ENCODE measurements at regions not wholly inside any gene's neighbourhood (a gene's known extent, or its start where the extent isn't known, plus 50 kb on each side); places are given as distances from the start of the nearest gene placed in this dataset.

DNA sequence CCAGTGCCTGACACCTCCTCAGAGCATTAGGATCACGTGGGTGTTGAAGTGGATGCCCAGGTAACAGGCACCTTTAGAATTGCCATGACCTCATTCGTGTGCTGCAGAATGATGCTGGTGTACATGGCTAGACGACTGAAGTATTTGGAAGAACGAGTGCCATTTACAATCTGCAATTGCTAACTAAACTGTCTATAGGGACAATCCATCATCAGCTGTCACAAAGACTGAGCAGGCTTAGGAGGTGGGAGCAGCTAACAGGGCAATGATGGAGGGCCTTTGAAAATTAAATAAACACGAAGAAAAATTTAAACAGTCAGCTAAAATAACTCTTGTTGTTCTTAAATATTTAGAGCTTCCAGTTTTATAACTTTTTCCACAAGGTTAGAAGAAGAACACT is 375.8 kb downstream of the GADD45G start:
- Mint-ChIP-seq H3K4me1 (peaks cover 6% of the 10 kb centered on the region; the same call in 1 of the 3 replicates), H3K9me3 (no peaks in the 10 kb centered on the region), H3K27me3 (ENCODE audit: insufficient read depth, low read depth, poor library complexity) (no peaks in the 10 kb centered on the region), H3K36me3 (ENCODE audit: low read depth) (no peaks in the 10 kb centered on the region), H3K27ac (no peak overlapping the region), H3K4me3 (no peak overlapping the region)
- Histone ChIP-seq H2AFZ (no peak overlapping the region), H3K9me2 (ENCODE audit: insufficient read depth) (peaks cover 10% of the 10 kb centered on the region; the same call in 1 of the 2 replicates), H3K79me2 (replicated peaks; ENCODE audit: insufficient read depth) (no peaks in the 10 kb centered on the region), H3K27ac (ENCODE audit: low read depth) (no peak overlapping the region), H3K36me3 (ENCODE audit: insufficient read depth) (no peaks in the 10 kb centered on the region), H3K4me3 (no peak overlapping the region), H3K4me1 (ENCODE audit: insufficient read depth) (no peaks in the 10 kb centered on the region), H3K4me2 (no peak overlapping the region), H3F3A (replicated peaks; ENCODE audit: low read depth) (no peaks in the 10 kb centered on the region), H3K27me3 (ENCODE audit: insufficient read depth) (no peaks in the 10 kb centered on the region), H4K20me1 (replicated peaks; ENCODE audit: insufficient read depth) (no peaks in the 10 kb centered on the region)
- DNase-seq (ENCODE audit: low spot score) (no peak), ATAC-seq (no peak)
- TF ChIP-seq JUNB (IDR thresholded peaks at IDR 0.05; ENCODE audit: unreplicated experiment) (no peak), ZNF331 (CRISPR knock-in tag; IDR thresholded peaks at IDR 0.05; ENCODE audit: low read depth) (no peak), POLR2AphosphoS5 (IDR thresholded peaks at IDR 0.05; ENCODE audit: low read depth) (no peak)

GRCh38 chr9:89982016-89982415 is 377.2 kb downstream of the GADD45G start:
- H3K27ac Mint-ChIP-seq = no peak overlapping the region
- no peaks in the 10 kb centered on the region for H3K36me3 Mint-ChIP-seq (ENCODE audit: low read depth)
- no peak for ATAC-seq
- H2AFZ ChIP-seq = no peak overlapping the region
- no peaks in the 10 kb centered on the region for H3K79me2 ChIP-seq (replicated peaks; ENCODE audit: insufficient read depth)
- H3K27me3 ChIP-seq (ENCODE audit: insufficient read depth) = no peaks in the 10 kb centered on the region
- no peak overlapping the region for H3K27ac ChIP-seq (ENCODE audit: low read depth)
- no peak overlapping the region for H3K4me3 ChIP-seq
- no peak overlapping the region for H3K4me2 ChIP-seq
- no peaks in the 10 kb centered on the region for H3K4me1 ChIP-seq (ENCODE audit: insufficient read depth)
- H3K4me1 Mint-ChIP-seq = peaks cover 6% of the 10 kb centered on the region; the same call in 1 of the 3 replicates
- H3F3A ChIP-seq (replicated peaks; ENCODE audit: low read depth) = no peaks in the 10 kb centered on the region
- H3K4me3 Mint-ChIP-seq = no peak overlapping the region
- H3K36me3 ChIP-seq (ENCODE audit: insufficient read depth) = no peaks in the 10 kb centered on the region
- H3K27me3 Mint-ChIP-seq (ENCODE audit: insufficient read depth, low read depth, poor library complexity) = no peaks in the 10 kb centered on the region
- H3K9me3 Mint-ChIP-seq = no peaks in the 10 kb centered on the region
- no peak for DNase-seq (ENCODE audit: low spot score)
- H3K9me2 ChIP-seq (ENCODE audit: insufficient read depth) = 0 out of 2 replicates have a peak, but pooled peaks cover 5% of the 10 kb centered on the region
- no peaks in the 10 kb centered on the region for H4K20me1 ChIP-seq (replicated peaks; ENCODE audit: insufficient read depth)
- TF ChIP-seq, protein P1, sequence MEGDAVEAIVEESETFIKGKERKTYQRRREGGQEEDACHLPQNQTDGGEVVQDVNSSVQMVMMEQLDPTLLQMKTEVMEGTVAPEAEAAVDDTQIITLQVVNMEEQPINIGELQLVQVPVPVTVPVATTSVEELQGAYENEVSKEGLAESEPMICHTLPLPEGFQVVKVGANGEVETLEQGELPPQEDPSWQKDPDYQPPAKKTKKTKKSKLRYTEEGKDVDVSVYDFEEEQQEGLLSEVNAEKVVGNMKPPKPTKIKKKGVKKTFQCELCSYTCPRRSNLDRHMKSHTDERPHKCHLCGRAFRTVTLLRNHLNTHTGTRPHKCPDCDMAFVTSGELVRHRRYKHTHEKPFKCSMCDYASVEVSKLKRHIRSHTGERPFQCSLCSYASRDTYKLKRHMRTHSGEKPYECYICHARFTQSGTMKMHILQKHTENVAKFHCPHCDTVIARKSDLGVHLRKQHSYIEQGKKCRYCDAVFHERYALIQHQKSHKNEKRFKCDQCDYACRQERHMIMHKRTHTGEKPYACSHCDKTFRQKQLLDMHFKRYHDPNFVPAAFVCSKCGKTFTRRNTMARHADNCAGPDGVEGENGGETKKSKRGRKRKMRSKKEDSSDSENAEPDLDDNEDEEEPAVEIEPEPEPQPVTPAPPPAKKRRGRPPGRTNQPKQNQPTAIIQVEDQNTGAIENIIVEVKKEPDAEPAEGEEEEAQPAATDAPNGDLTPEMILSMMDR (conservative IDR thresholded peaks at IDR 0.05; ENCODE audit: low read depth in 2 of 2) = no peak
- TF ChIP-seq EZH2phosphoT487 (IDR thresholded peaks at IDR 0.05; ENCODE audit: unreplicated experiment) (no peak), ZNF114 (CRISPR knock-in tag; IDR thresholded peaks at IDR 0.05) (no peak), STAT1 (IDR thresholded peaks at IDR 0.05; ENCODE audit: unreplicated experiment) (no peak), JUNB (IDR thresholded peaks at IDR 0.05; ENCODE audit: unreplicated experiment) (no peak), ZNF331 (CRISPR knock-in tag; IDR thresholded peaks at IDR 0.05; ENCODE audit: low read depth) (no peak), EZH2 (IDR thresholded peaks at IDR 0.05; ENCODE audit: low read depth, unreplicated experiment) (no peak), NANOG (IDR thresholded peaks at IDR 0.05; ENCODE audit: borderline replicate concordance) (no peak), CREB1 (CRISPR knock-in tag; IDR thresholded peaks at IDR 0.05; ENCODE audit: low read depth) (no peak)
- TF ChIP-seq, protein P2, sequence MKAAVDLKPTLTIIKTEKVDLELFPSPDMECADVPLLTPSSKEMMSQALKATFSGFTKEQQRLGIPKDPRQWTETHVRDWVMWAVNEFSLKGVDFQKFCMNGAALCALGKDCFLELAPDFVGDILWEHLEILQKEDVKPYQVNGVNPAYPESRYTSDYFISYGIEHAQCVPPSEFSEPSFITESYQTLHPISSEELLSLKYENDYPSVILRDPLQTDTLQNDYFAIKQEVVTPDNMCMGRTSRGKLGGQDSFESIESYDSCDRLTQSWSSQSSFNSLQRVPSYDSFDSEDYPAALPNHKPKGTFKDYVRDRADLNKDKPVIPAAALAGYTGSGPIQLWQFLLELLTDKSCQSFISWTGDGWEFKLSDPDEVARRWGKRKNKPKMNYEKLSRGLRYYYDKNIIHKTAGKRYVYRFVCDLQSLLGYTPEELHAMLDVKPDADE (IDR thresholded peaks at IDR 0.05) = no peak
- TF ChIP-seq, protein P3, sequence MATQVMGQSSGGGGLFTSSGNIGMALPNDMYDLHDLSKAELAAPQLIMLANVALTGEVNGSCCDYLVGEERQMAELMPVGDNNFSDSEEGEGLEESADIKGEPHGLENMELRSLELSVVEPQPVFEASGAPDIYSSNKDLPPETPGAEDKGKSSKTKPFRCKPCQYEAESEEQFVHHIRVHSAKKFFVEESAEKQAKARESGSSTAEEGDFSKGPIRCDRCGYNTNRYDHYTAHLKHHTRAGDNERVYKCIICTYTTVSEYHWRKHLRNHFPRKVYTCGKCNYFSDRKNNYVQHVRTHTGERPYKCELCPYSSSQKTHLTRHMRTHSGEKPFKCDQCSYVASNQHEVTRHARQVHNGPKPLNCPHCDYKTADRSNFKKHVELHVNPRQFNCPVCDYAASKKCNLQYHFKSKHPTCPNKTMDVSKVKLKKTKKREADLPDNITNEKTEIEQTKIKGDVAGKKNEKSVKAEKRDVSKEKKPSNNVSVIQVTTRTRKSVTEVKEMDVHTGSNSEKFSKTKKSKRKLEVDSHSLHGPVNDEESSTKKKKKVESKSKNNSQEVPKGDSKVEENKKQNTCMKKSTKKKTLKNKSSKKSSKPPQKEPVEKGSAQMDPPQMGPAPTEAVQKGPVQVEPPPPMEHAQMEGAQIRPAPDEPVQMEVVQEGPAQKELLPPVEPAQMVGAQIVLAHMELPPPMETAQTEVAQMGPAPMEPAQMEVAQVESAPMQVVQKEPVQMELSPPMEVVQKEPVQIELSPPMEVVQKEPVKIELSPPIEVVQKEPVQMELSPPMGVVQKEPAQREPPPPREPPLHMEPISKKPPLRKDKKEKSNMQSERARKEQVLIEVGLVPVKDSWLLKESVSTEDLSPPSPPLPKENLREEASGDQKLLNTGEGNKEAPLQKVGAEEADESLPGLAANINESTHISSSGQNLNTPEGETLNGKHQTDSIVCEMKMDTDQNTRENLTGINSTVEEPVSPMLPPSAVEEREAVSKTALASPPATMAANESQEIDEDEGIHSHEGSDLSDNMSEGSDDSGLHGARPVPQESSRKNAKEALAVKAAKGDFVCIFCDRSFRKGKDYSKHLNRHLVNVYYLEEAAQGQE (IDR thresholded peaks at IDR 0.05; ENCODE audit: unreplicated experiment) = no peak

Measured in GM23338 (cell line).